Fibroblast of mammary gland (primary cell): ENCODE measurements at regions not wholly inside any gene's neighbourhood (a gene's known extent, or its start where the extent isn't known, plus 50 kb on each side); places are given as distances from the start of the nearest gene placed in this dataset.

ENCODE experiments used
- DNase-seq: peaks from one replicate; pipeline ENCODE4 v3.0.0-alpha.2; 2010; ENCODE audit warnings: low read depth
- H3K4me3 ChIP-seq: 2 replicates; pipeline ENCODE4 v1.5.1; 2011; ENCODE audit warnings: low read depth, mild to moderate bottlenecking, low read length, moderate library complexity; ENCODE audit not compliant: control insufficient read depth
- TF ChIP-seq, protein P1 (sequence below): conservative IDR thresholded peaks from 2 replicates; pipeline ENCODE4 v1.5.1; 2011; ENCODE audit warnings: low read depth, low read length, inconsistent platforms; ENCODE audit not compliant: control insufficient read depth, insufficient read depth

DNA sequence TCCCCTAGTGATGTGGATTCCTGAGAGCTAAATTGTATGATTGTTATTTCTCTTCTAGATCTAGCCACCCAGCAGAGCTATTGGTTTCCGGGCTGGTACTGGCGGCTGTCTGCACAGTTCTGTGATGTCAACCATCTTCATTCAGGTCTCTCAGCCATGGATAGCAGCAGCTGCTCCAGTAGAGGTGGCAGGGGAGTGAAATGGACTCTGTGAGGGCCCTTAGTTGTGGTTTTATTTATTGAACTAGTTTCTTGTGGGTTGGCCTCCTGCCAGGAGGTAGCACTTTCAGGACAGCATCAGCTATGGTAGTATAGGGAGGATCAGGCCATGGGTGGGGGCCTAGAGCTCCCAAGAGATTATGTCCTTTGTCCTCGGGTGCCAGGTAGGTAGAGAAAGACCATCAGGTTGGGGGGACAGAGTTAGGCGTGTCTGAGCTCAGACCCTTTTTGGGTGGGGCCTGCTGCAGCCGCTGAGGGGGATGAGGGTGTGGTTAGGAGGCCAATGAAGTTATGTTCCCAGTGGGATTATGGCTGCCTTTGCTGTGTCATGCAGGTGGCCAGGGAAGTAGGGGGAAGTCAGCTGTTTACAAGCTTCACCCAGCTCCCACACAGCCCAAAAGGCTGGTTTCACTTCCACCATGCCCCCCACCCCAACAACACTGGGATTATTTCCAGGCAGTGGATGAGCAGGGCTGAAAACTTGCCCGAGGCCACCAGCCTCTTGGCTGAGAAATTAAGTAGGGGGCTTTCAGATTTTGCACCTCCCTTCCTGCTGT, 55.1 kb upstream of the RGS4 start:
- no peak overlapping the region for H3K4me3 ChIP-seq
- DNase-seq: no peak
- TF ChIP-seq, protein P1, sequence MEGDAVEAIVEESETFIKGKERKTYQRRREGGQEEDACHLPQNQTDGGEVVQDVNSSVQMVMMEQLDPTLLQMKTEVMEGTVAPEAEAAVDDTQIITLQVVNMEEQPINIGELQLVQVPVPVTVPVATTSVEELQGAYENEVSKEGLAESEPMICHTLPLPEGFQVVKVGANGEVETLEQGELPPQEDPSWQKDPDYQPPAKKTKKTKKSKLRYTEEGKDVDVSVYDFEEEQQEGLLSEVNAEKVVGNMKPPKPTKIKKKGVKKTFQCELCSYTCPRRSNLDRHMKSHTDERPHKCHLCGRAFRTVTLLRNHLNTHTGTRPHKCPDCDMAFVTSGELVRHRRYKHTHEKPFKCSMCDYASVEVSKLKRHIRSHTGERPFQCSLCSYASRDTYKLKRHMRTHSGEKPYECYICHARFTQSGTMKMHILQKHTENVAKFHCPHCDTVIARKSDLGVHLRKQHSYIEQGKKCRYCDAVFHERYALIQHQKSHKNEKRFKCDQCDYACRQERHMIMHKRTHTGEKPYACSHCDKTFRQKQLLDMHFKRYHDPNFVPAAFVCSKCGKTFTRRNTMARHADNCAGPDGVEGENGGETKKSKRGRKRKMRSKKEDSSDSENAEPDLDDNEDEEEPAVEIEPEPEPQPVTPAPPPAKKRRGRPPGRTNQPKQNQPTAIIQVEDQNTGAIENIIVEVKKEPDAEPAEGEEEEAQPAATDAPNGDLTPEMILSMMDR: no peak

- DNase-seq: no peak
- TF ChIP-seq, protein P1: no peak
- H3K4me3 ChIP-seq: no peak overlapping the region
Observed at GRCh38 chr1:163006051-163006834, 62.9 kb upstream of the RGS4 start.

- TF ChIP-seq, protein P1: no peak
- H3K4me3 ChIP-seq: no peak overlapping the region
- peak; percentile 66 for DNase-seq
Observed at GRCh38 chr1:162997499-162998285, 71.5 kb upstream of the RGS4 start.

DNA sequence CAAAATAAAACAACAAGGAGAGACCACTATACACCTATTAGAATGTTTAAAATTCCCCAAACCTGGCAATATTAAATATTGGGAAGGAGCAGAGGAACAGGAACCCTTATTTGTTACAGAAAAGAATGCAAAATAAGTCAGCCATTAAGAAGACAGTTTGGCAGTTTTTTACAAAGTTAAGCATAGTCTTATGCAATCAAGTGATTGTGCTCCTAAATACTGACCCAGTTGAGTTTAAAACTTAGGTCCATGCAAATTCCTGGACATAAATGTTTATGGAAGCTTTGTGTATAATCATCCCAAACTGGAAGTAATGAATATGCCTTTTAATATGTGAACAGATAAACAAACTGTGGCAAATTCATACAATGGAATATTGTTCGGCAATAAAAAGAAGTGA, 72.9 kb upstream of the RGS4 start:
- H3K4me3 ChIP-seq: no peak overlapping the region
- TF ChIP-seq, protein P1: no peak
- DNase-seq: peak; percentile 34

DNA sequence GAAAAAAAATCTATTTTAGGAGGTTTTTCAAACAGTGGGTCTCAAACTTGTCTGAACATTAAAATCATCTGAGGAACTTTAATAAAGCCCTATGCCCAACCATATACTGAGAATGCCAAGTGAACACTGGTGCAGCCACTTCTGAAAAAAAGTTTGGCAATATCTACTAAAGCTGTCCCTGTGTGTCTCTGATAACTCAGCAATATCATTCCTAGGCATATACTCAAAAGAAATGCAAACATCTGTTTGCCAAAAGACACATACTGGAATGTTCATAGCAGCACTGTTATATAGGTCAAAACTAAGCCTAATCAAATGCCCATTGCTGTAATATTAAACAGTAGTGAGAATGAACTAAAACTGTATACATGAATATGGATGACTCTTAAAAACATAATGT, 74.2 kb upstream of the RGS4 start:
- peak; percentile 38 for DNase-seq
- TF ChIP-seq, protein P1: no peak
- H3K4me3 ChIP-seq: no peak overlapping the region

DNA sequence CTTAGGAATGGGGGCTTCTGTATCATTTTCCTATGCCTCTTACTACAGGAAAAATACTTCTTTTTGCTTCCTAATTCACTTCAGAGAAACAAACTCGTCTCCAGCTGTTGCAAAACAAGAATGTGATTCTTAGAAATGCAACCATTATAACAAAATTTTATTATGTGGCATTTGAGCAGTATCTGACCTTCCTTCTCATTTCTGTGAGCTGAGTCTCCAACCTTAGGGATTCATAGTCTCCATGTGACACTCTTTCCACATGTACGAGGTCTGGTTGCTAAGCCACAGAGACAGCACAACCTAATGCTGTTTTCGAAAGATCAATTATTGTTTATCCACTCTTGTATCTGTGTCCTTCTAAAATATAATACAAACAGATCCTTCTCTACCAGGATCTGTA, 75.3 kb upstream of the RGS4 start:
- H3K4me3 ChIP-seq: no peak overlapping the region
- peak; percentile 20 for DNase-seq
- TF ChIP-seq, protein P1: no peak
